HEK293T (cell line): ENCODE measurements at regions not wholly inside any gene's neighbourhood (a gene's known extent, or its start where the extent isn't known, plus 50 kb on each side); places are given as distances from the start of the nearest gene placed in this dataset.

Experiments
- CTCF ChIA-PET: fragments of 350-600 bp; formaldehyde crosslinking; extraction: SDS; loops from one replicate; lab custom pipeline; 2021; ENCODE audit warnings: antibody characterized with exemption, inconsistent platforms; lab: Yijun Ruan, JAX
- POLR2A ChIA-PET: fragments of 350-600 bp; formaldehyde crosslinking; extraction: SDS; loops from one replicate; lab custom pipeline; 2020; ENCODE audit warnings: antibody characterized with exemption, inconsistent platforms; lab: Yijun Ruan, JAX
- DNase-seq: peaks from one replicate; pipeline ENCODE4 v3.0.0; 2012; ENCODE audit warnings: mixed read lengths; ENCODE audit errors: extremely low spot score
- ARNT ChIP-seq: fragments of 450-650 bp; IDR thresholded peaks from 2 replicates; pipeline ENCODE4 v1.6.1; 2017; ENCODE audit warnings: mild to moderate bottlenecking
- BHLHE40 ChIP-seq: fragments of 450-650 bp; IDR thresholded peaks from 2 replicates; pipeline ENCODE4 v1.6.1; 2016; ENCODE audit warnings: mild to moderate bottlenecking, moderate library complexity, borderline replicate concordance
- CTBP1 ChIP-seq: fragments of 450-650 bp; IDR thresholded peaks from 2 replicates; pipeline ENCODE4 v1.6.1; 2016; ENCODE audit warnings: borderline replicate concordance
- ELF4 ChIP-seq: fragments of 450-650 bp; IDR thresholded peaks from 2 replicates; pipeline ENCODE4 v1.6.1; 2017; ENCODE audit warnings: antibody characterized with exemption
- FOXA1 ChIP-seq: fragments of 450-650 bp; IDR thresholded peaks from 2 replicates; pipeline ENCODE4 v1.6.1; 2016; ENCODE audit warnings: mild to moderate bottlenecking
- FOXK2 ChIP-seq: fragments of 450-650 bp; IDR thresholded peaks from 2 replicates; pipeline ENCODE4 v1.6.1; 2016; ENCODE audit warnings: mild to moderate bottlenecking
- FOXM1 ChIP-seq: fragments of 450-650 bp; IDR thresholded peaks from 2 replicates; pipeline ENCODE4 v1.6.1; 2017; ENCODE audit warnings: mild to moderate bottlenecking, borderline replicate concordance
- HDGF ChIP-seq: fragments of 450-650 bp; IDR thresholded peaks from 2 replicates; pipeline ENCODE4 v1.6.1; 2017; ENCODE audit warnings: antibody characterized with exemption, borderline replicate concordance
- L3MBTL2 ChIP-seq: fragments of 450-650 bp; conservative IDR thresholded peaks from 2 replicates; pipeline ENCODE4 v1.6.1; 2016; ENCODE audit warnings: mild to moderate bottlenecking
- LEF1 ChIP-seq: fragments of 450-650 bp; IDR thresholded peaks from 2 replicates; pipeline ENCODE4 v1.6.1; 2017; ENCODE audit warnings: mild to moderate bottlenecking, borderline replicate concordance
- NFRKB ChIP-seq: fragments of 450-650 bp; IDR thresholded peaks from 2 replicates; pipeline ENCODE4 v1.6.1; 2016; ENCODE audit warnings: mild to moderate bottlenecking, moderate library complexity
- PKNOX1 ChIP-seq: fragments of 450-650 bp; IDR thresholded peaks from 2 replicates; pipeline ENCODE4 v1.6.1; 2016
- SP1 ChIP-seq: fragments of 450-650 bp; IDR thresholded peaks from 2 replicates; pipeline ENCODE4 v1.6.1; 2017
- SUZ12 ChIP-seq: fragments of 450-650 bp; IDR thresholded peaks from 2 replicates; pipeline ENCODE4 v1.6.1; 2016; ENCODE audit warnings: mild to moderate bottlenecking
- TARDBP ChIP-seq: fragments of 450-650 bp; IDR thresholded peaks from 2 replicates; pipeline ENCODE4 v1.6.1; 2016
- ZNF384 ChIP-seq: fragments of 450-650 bp; IDR thresholded peaks from 2 replicates; pipeline ENCODE4 v1.6.1; 2016

GRCh38 chr9:108186642-108187395, 669.0 kb downstream of the ACTL7B start:
- CTCF ChIA-PET = no interaction called here

GRCh38 chr9:108185613-108186012, 670.2 kb downstream of the ACTL7B start:
- TF ChIP-seq TARDBP = no peak
- no peak for TF ChIP-seq BHLHE40
- TF ChIP-seq HDGF = no peak
- ChIA-PET POLR2A (no interaction called here), CTCF (no interaction called here)
- no peak for DNase-seq

More at GRCh38 chr9:108186642-108187395, 669.0 kb downstream of the ACTL7B start:
- TF ChIP-seq FOXA1 = no peak
- TF ChIP-seq HDGF = no peak
- TF ChIP-seq SUZ12 = no peak
- no peak for TF ChIP-seq L3MBTL2
- TF ChIP-seq NFRKB = no peak
- TF ChIP-seq ELF4 = no peak
- TF ChIP-seq FOXK2 = no peak
- no peak for TF ChIP-seq BHLHE40
- no peak for TF ChIP-seq TARDBP
- no peak for TF ChIP-seq SP1
- no peak for TF ChIP-seq FOXM1
- TF ChIP-seq ARNT = no peak
- TF ChIP-seq LEF1 = no peak
- TF ChIP-seq CTBP1 = no peak
- TF ChIP-seq ZNF384 = no peak
- no peak for TF ChIP-seq PKNOX1
- POLR2A ChIA-PET = no interaction called here
- DNase-seq = no peak

GRCh38 chr9:108184941-108185340, 670.8 kb downstream of the ACTL7B start:
- no peak for DNase-seq
- ChIA-PET CTCF (no interaction called here), POLR2A (no interaction called here)
- TF ChIP-seq FOXM1 (no peak), NFRKB (no peak), FOXK2 (no peak), CTBP1 (no peak), SP1 (no peak), LEF1 (no peak), HDGF (no peak), TARDBP (no peak)

GRCh38 chr9:108184009-108184408, 671.8 kb downstream of the ACTL7B start:
- ChIA-PET CTCF (no interaction called here), POLR2A (no interaction called here)
- no peak for DNase-seq
- no peak for TF ChIP-seq LEF1
- no peak for TF ChIP-seq FOXA1
- no peak for TF ChIP-seq L3MBTL2
- TF ChIP-seq SUZ12 = no peak
- TF ChIP-seq ZNF384 = no peak

GRCh38 chr9:108182950-108183381, 672.8 kb downstream of the ACTL7B start:
- no peak for TF ChIP-seq NFRKB
- TF ChIP-seq SP1 = no peak
- no peak for TF ChIP-seq ZNF384
- no peak for TF ChIP-seq FOXA1
- TF ChIP-seq CTBP1 = no peak
- no peak for TF ChIP-seq L3MBTL2
- TF ChIP-seq SUZ12 = no peak
- TF ChIP-seq LEF1 = no peak
- TF ChIP-seq ELF4 = no peak
- no peak for TF ChIP-seq TARDBP
- no peak for TF ChIP-seq FOXK2
- TF ChIP-seq HDGF = no peak
- no peak for TF ChIP-seq BHLHE40
- no peak for TF ChIP-seq PKNOX1
- TF ChIP-seq FOXM1 = no peak
- no peak for TF ChIP-seq ARNT
- POLR2A ChIA-PET = no interaction called here
- CTCF ChIA-PET = no interaction called here
- no peak for DNase-seq

- ChIA-PET POLR2A (interaction anchor here (0.6 kb wide), 1 partner anchor 458 kb away, joined by 3 read pairs; no protein-coding TSS in a partner anchor), CTCF (no interaction called here)
- DNase-seq = no peak
- TF ChIP-seq ARNT = no peak
- no peak for TF ChIP-seq CTBP1
- no peak for TF ChIP-seq BHLHE40
- TF ChIP-seq ELF4 = no peak
- TF ChIP-seq ZNF384 = no peak
- no peak for TF ChIP-seq TARDBP
- no peak for TF ChIP-seq LEF1
- TF ChIP-seq SUZ12 = no peak
- no peak for TF ChIP-seq L3MBTL2
- no peak for TF ChIP-seq FOXM1
- TF ChIP-seq NFRKB = no peak
- no peak for TF ChIP-seq HDGF
- no peak for TF ChIP-seq SP1
- no peak for TF ChIP-seq PKNOX1
- TF ChIP-seq FOXK2 = no peak
- TF ChIP-seq FOXA1 = no peak
These were observed 673.5 kb downstream of the ACTL7B start for GRCh38 chr9:108182270-108182669.
